ENCODE measurements at regions not wholly inside any gene's neighbourhood (a gene's known extent, or its start where the extent isn't known, plus 50 kb on each side); places are given as distances from the start of the nearest gene placed in this dataset.

- ChIA-PET POLR2A (no interaction called here), CTCF (ENCODE audit: low intra/inter-chr PET ratio, low total read pairs) (no interaction called here)
- no peak overlapping the region for H3K27ac ChIP-seq (ENCODE audit: extremely low read length, insufficient read depth, low read length)
- in situ Hi-C loops (cut with HindIII; ENCODE audit: extremely low pct_ligation_motif_present, low pct_unique_long_range_greater_than_20kb) (no loop called here), intact Hi-C loops (cut with micrococcal nuclease; ENCODE audit: unreplicated experiment) (no loop called here)
- DNase-seq (ENCODE audit: low spot score) (no peak), FAIRE-seq (no peak), ATAC-seq (no peak)
- H3K9ac ChIP-seq (ENCODE audit: insufficient read depth, low read depth, low read length): no peak overlapping the region
- no peaks in the 10 kb centered on the region for H3K9me3 ChIP-seq (ENCODE audit: low read length)
- H3K27me3 ChIP-seq (ENCODE audit: control insufficient read depth in 1 of 2, insufficient read depth in 2 of 2, low read length in 2 of 2): no peaks in the 10 kb centered on the region
- H4K20me1 ChIP-seq (ENCODE audit: insufficient read depth, low read length): no peaks in the 10 kb centered on the region
- H3K4me1 ChIP-seq (ENCODE audit: insufficient read depth, low read length): 0 out of 2 replicates have a peak, but pooled peaks cover 8% of the 10 kb centered on the region
- BruUV-seq (replicated peaks): no TSS peak
- no peak for TF ChIP-seq HNF4A (CRISPR knock-in tag; IDR thresholded peaks at IDR 0.05)
- no peak for TF ChIP-seq CHD2 (IDR thresholded peaks at IDR 0.05; ENCODE audit: low read depth, low read length)
- no peak for TF ChIP-seq NR0B2 (CRISPR knock-in tag; IDR thresholded peaks at IDR 0.05)
- TF ChIP-seq ZNF784 (CRISPR knock-in tag; IDR thresholded peaks at IDR 0.05; ENCODE audit: borderline replicate concordance): no peak
- TF ChIP-seq PRMT3 (CRISPR knock-in tag; IDR thresholded peaks at IDR 0.05; ENCODE audit: borderline replicate concordance, low read depth): no peak
- no peak for TF ChIP-seq ZFP36L2 (CRISPR knock-in tag; IDR thresholded peaks at IDR 0.05)
- TF ChIP-seq RARA (CRISPR knock-in tag; IDR thresholded peaks at IDR 0.05): no peak
- TF ChIP-seq MYPOP (CRISPR knock-in tag; IDR thresholded peaks at IDR 0.05): no peak
- TF ChIP-seq YEATS4 (CRISPR knock-in tag; IDR thresholded peaks at IDR 0.05; ENCODE audit: borderline replicate concordance): no peak
- no peak for TF ChIP-seq SPEN (CRISPR knock-in tag; IDR thresholded peaks at IDR 0.05; ENCODE audit: low read depth)
- TF ChIP-seq ZNF275 (CRISPR knock-in tag; IDR thresholded peaks at IDR 0.05; ENCODE audit: borderline replicate concordance): no peak
- no peak for TF ChIP-seq IKZF5 (CRISPR knock-in tag; IDR thresholded peaks at IDR 0.05)
- no peak for TF ChIP-seq LRRFIP1 (CRISPR knock-in tag; conservative IDR thresholded peaks at IDR 0.05)
- TF ChIP-seq STAG1 (CRISPR knock-in tag; IDR thresholded peaks at IDR 0.05): no peak
- no peak for TF ChIP-seq IRF1 (CRISPR knock-in tag; IDR thresholded peaks at IDR 0.05; ENCODE audit: low read depth)
- no peak for TF ChIP-seq FOXM1 (CRISPR knock-in tag; IDR thresholded peaks at IDR 0.05)
- WGBS (ENCODE audit: low lambda C conversion rate): 21% methylated on average over 3 of the region's 3 CpGs
- no peak overlapping the region for H3K4me2 ChIP-seq (ENCODE audit: low read depth, low read length)
- no peak overlapping the region for H2AFZ ChIP-seq (ENCODE audit: low read length)
- no peak overlapping the region for H3K4me3 ChIP-seq (replicated peaks in 1 of 3; ENCODE audit: insufficient read depth in 1 of 3, low read depth in 2 of 3, low read length in 3 of 3)
- H3K79me2 ChIP-seq (ENCODE audit: insufficient read depth, low read length): no peaks in the 10 kb centered on the region
- H3K36me3 ChIP-seq (replicated peaks in 1 of 2; ENCODE audit: control insufficient read depth in 1 of 2, insufficient read depth in 2 of 2, low read length in 2 of 2): no peaks in the 10 kb centered on the region
Observed at GRCh38 chr6:144896289-144896688, 611.2 kb downstream of the UTRN start.

Data from HepG2 (cell line).